DND-41 (cell line): ENCODE measurements at regions not wholly inside any gene's neighbourhood (a gene's known extent, or its start where the extent isn't known, plus 50 kb on each side); places are given as distances from the start of the nearest gene placed in this dataset.

Source experiments
- ATAC-seq: fragments of 200-7000 bp; cut with Tn5 transposase; 3 replicates; pipeline ENCODE4 v1.9.1; 2021; ENCODE audit warnings: low read depth; ENCODE audit not compliant: insufficient read depth
- DNase-seq: peaks from one replicate; pipeline ENCODE4 v3.0.0-alpha.2; 2020
- H2AFZ ChIP-seq: 2 replicates; pipeline ENCODE4 v1.6.0; 2012; ENCODE audit warnings: low read depth, low read length
- H3K27ac ChIP-seq: 2 replicates; pipeline ENCODE4 v1.5.1; 2012; ENCODE audit warnings: low read length, inconsistent platforms
- H3K27me3 ChIP-seq: fragments of 200-600 bp; sonication (generic); 2 replicates; pipeline ENCODE4 v1.6.0; 2012; ENCODE audit warnings: low read length, mild to moderate bottlenecking, inconsistent platforms; ENCODE audit not compliant: insufficient read depth, poor library complexity
- H3K36me3 ChIP-seq: 2 replicates; pipeline ENCODE4 v1.5.1; 2012; ENCODE audit warnings: low read length, inconsistent platforms; ENCODE audit not compliant: insufficient read depth
- H3K4me1 ChIP-seq: 2 replicates; pipeline ENCODE4 v1.5.1; 2012; ENCODE audit warnings: mild to moderate bottlenecking, low read length; ENCODE audit not compliant: insufficient read depth
- H3K4me2 ChIP-seq: 2 replicates; pipeline ENCODE4 v1.6.0; 2012; ENCODE audit warnings: mild to moderate bottlenecking, moderate library complexity, low read length, inconsistent platforms; ENCODE audit not compliant: insufficient read depth
- H3K4me3 ChIP-seq, 2 experiments: fragments of 200-600 bp in 1 of 2; shearing (Covaris generic) in 1 of 2; 2 replicates each; pipeline ENCODE4 v1.5.1; 2012 to 2016; ENCODE audit warnings: inconsistent platforms in 2 of 2, low read length in 2 of 2, mild to moderate bottlenecking in 2 of 2, low read depth in 1 of 2, moderate library complexity in 1 of 2
- H3K79me2 ChIP-seq: 2 replicates; pipeline ENCODE4 v1.6.0; 2012; ENCODE audit warnings: low read length, inconsistent platforms; ENCODE audit not compliant: insufficient read depth
- H3K9ac ChIP-seq: 2 replicates; pipeline ENCODE4 v1.6.0; 2012; ENCODE audit warnings: low read depth, mild to moderate bottlenecking, inconsistent platforms, low read length, moderate library complexity
- H3K9me3 ChIP-seq: 2 replicates; pipeline ENCODE4 v1.5.1; 2012; ENCODE audit warnings: low read length, moderate library complexity, mild to moderate bottlenecking, inconsistent platforms; ENCODE audit not compliant: insufficient read depth, severe bottlenecking
- H4K20me1 ChIP-seq: 2 replicates; pipeline ENCODE4 v1.6.0; 2012; ENCODE audit warnings: low read length; ENCODE audit not compliant: insufficient read depth
- EZH2 ChIP-seq: IDR thresholded peaks from 3 replicates; pipeline ENCODE4 v1.6.1; 2012; ENCODE audit warnings: borderline replicate concordance, low read depth, mild to moderate bottlenecking, moderate library complexity, low read length, inconsistent platforms; ENCODE audit not compliant: severe bottlenecking
- TF ChIP-seq, protein P1 (sequence below): IDR thresholded peaks from 2 replicates; pipeline ENCODE4 v1.5.1; 2012; ENCODE audit warnings: borderline replicate concordance, low read length, moderate library complexity, mild to moderate bottlenecking; ENCODE audit not compliant: poor library complexity, severe bottlenecking; ENCODE audit errors: extremely low read depth

DNA sequence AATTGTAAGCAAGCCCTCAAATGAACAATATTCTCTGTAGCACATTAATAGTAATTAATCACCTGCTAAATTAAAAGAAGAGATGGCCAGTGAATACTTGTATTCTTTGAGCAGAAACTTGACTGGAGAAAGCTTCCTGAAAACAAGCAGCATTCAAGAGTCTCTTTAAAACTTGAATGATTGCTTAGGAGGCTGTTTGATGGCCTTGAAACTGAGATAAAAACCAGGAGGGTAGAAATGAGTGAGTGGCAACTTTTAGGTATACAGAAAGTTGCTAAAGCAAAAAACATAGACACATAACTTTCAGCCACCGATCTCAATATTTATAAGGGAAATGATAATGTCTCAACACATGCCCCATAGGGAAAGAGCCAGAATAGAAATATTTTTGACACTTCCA is 234.8 kb upstream of the FMN2 start:
- Histone ChIP-seq H4K20me1 (no peaks in the 10 kb centered on the region), H3K27ac (no peak overlapping the region), H3K4me2 (no peak overlapping the region), H3K79me2 (no peaks in the 10 kb centered on the region), H3K9me3 (no peaks in the 10 kb centered on the region), H3K27me3 (no peaks in the 10 kb centered on the region), H3K4me3 (no peak overlapping the region), H3K9ac (no peak overlapping the region), H3K4me1 (no peaks in the 10 kb centered on the region), H3K36me3 (no peaks in the 10 kb centered on the region), H2AFZ (no peak overlapping the region)
- DNase-seq = no peak
- TF ChIP-seq EZH2 = no peak
- TF ChIP-seq, protein P1, sequence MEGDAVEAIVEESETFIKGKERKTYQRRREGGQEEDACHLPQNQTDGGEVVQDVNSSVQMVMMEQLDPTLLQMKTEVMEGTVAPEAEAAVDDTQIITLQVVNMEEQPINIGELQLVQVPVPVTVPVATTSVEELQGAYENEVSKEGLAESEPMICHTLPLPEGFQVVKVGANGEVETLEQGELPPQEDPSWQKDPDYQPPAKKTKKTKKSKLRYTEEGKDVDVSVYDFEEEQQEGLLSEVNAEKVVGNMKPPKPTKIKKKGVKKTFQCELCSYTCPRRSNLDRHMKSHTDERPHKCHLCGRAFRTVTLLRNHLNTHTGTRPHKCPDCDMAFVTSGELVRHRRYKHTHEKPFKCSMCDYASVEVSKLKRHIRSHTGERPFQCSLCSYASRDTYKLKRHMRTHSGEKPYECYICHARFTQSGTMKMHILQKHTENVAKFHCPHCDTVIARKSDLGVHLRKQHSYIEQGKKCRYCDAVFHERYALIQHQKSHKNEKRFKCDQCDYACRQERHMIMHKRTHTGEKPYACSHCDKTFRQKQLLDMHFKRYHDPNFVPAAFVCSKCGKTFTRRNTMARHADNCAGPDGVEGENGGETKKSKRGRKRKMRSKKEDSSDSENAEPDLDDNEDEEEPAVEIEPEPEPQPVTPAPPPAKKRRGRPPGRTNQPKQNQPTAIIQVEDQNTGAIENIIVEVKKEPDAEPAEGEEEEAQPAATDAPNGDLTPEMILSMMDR = no peak
- ATAC-seq = no peak

DNA sequence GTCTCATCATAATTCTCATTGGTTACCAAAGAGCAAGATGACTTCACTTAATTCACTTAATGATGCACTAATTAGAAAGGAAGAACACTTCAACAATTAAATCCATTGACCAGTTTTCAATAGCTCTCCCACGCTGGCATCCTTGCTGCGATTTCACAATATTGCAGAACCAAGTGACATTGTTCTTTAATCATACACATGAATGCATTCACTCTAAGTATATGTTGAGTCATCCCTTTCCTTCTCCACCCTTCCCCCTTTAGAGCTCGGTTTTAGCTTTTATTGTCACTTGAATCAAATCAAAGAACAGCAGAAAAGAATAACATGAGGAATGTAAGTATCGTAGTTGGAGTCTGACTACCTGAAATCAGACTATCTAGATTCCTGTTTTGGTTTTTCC is 233.6 kb upstream of the FMN2 start:
- Histone ChIP-seq H3K4me1 (no peaks in the 10 kb centered on the region), H4K20me1 (no peaks in the 10 kb centered on the region), H3K36me3 (no peaks in the 10 kb centered on the region), H3K79me2 (no peaks in the 10 kb centered on the region), H3K4me3 (no peak overlapping the region), H3K4me2 (no peak overlapping the region), H3K9ac (no peak overlapping the region), H2AFZ (no peak overlapping the region), H3K27ac (no peak overlapping the region), H3K9me3 (no peaks in the 10 kb centered on the region), H3K27me3 (no peaks in the 10 kb centered on the region)
- no peak for ATAC-seq
- no peak for DNase-seq
- no peak for TF ChIP-seq EZH2
- TF ChIP-seq, protein P1 = no peak

DNA sequence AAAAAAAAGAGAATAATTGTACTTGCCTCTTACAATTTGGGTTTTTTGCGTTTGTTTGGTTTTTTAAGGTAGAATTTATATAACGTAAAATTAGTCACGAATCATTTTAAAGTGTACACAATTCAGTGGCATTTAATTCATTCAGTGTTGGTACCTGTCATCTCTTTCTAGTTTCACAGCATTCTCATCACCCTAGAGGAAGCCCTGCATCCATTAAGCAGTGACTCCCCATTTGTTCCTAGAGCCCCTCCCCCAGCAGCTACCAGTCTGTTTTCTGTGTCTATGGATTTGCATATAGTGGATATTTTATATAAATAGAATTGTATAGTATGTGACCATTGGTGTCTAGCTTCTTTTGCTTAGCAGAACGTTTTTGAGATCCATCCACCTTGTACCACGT is 233.2 kb upstream of the FMN2 start:
- H2AFZ ChIP-seq = no peak overlapping the region
- H3K4me3 ChIP-seq = no peak overlapping the region
- no peaks in the 10 kb centered on the region for H3K36me3 ChIP-seq
- H3K27me3 ChIP-seq = no peaks in the 10 kb centered on the region
- H3K9ac ChIP-seq = no peak overlapping the region
- no peak for TF ChIP-seq EZH2
- TF ChIP-seq, protein P1 = no peak
- no peaks in the 10 kb centered on the region for H3K79me2 ChIP-seq
- DNase-seq = no peak
- no peak overlapping the region for H3K27ac ChIP-seq
- ATAC-seq = no peak
- H3K9me3 ChIP-seq = no peaks in the 10 kb centered on the region
- H4K20me1 ChIP-seq = no peaks in the 10 kb centered on the region
- no peaks in the 10 kb centered on the region for H3K4me1 ChIP-seq
- H3K4me2 ChIP-seq = no peak overlapping the region

DNA sequence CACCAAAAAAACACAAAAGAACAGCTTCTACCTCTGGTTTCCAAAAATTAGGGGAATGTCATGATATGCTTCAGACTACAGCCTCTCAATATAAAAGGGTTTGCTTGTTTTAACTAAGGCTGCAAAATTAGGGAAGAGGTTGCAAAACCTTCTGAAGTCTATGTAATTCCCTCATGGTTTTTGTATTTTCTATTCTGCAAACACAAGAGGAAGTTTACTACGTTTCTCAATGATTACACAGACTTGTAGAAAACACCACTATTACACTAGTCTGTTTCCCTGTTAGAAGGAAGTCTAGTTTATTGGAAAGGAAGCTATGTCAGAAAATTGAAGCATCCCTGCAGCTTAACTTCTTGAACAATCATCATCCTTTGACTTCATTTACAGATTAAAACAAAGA is 229.7 kb upstream of the FMN2 start:
- Histone ChIP-seq H3K9ac (no peak overlapping the region), H3K4me1 (no peaks in the 10 kb centered on the region), H3K79me2 (no peaks in the 10 kb centered on the region), H3K4me3 (no peak overlapping the region), H3K36me3 (no peaks in the 10 kb centered on the region), H3K9me3 (no peaks in the 10 kb centered on the region), H3K27me3 (no peaks in the 10 kb centered on the region), H3K27ac (no peak overlapping the region), H2AFZ (no peak overlapping the region), H4K20me1 (no peaks in the 10 kb centered on the region), H3K4me2 (no peak overlapping the region)
- DNase-seq (no peak), ATAC-seq (no peak)
- no peak for TF ChIP-seq EZH2
- TF ChIP-seq, protein P1 = no peak
